GM12878 (cell line): ENCODE measurements at regions not wholly inside any gene's neighbourhood (a gene's known extent, or its start where the extent isn't known, plus 50 kb on each side); places are given as distances from the start of the nearest gene placed in this dataset.

Experiments used
- ATAC-seq: fragments of 200-7000 bp; cut with Tn5 transposase; 3 replicates; pipeline ENCODE4 v1.9.1; 2020; ENCODE audit warnings: mild to moderate bottlenecking, moderate library complexity
- BruUV-seq: library from RNA; stranded (reverse); fragments of 400-500 nt; replicated peaks from 2 replicates; lab custom pipeline; 2021; lab: Mats Ljungman, UMichigan
- CTCF ChIA-PET: fragments of 300-600 bp; sonication (Branson Sonifier 250); formaldehyde crosslinking; extraction: SDS; loops from one replicate; lab custom pipeline; 2021; ENCODE audit warnings: inconsistent platforms; lab: Yijun Ruan, JAX
- POLR2A ChIA-PET: fragments of 350-600 bp; formaldehyde crosslinking; extraction: SDS; loops from one replicate; lab custom pipeline; 2021; ENCODE audit warnings: inconsistent platforms; lab: Charles Lee
- RAD21 ChIA-PET: fragments of 300-600 bp; sonication (Branson Sonifier 250); formaldehyde crosslinking; loops from one replicate; lab custom pipeline; 2023; ENCODE audit warnings: antibody characterized with exemption; ENCODE audit not compliant: unreplicated experiment; lab: Charles Lee
- SMC1A ChIA-PET: fragments of 300-600 bp; sonication (Branson Sonifier 250); formaldehyde crosslinking; loops from one replicate; lab custom pipeline; 2023; ENCODE audit not compliant: unreplicated experiment, uncharacterized antibody; lab: Charles Lee
- DNase-seq: peaks from one replicate; pipeline ENCODE4 v3.0.0-alpha.2; 2011; ENCODE audit warnings: low read depth, low spot score
- FAIRE-seq: peaks from 3 replicates; lab custom pipeline; 2011; peaks lifted over from hg19 to GRCh38; lab: Jason Lieb, UNC
- H2AFZ ChIP-seq: 2 replicates; pipeline ENCODE4 v1.6.0; 2011; ENCODE audit warnings: low read depth, low read length, control low read depth; ENCODE audit not compliant: control insufficient read depth
- H3K27ac ChIP-seq: 2 replicates; pipeline ENCODE4 v1.5.1; 2011; ENCODE audit warnings: control low read depth; ENCODE audit not compliant: control insufficient read depth, insufficient read depth
- H3K27me3 ChIP-seq, 2 experiments: replicated peaks in 1 of 2; 2 replicates each; pipeline versions ENCODE4 v1.6.0 to v1.6.1; 2011; ENCODE audit warnings: low read length in 1 of 2; ENCODE audit not compliant: control insufficient read depth in 2 of 2, insufficient read depth in 2 of 2
- H3K36me3 ChIP-seq, 2 experiments: 2 replicates each; pipeline ENCODE4 v1.5.1; 2011; ENCODE audit warnings: low read length in 1 of 2; ENCODE audit not compliant: control insufficient read depth in 2 of 2, insufficient read depth in 2 of 2
- H3K4me1 ChIP-seq: 2 replicates; pipeline ENCODE4 v1.6.1; 2011; ENCODE audit warnings: mild to moderate bottlenecking, low read length, moderate library complexity, mixed read lengths; ENCODE audit not compliant: control insufficient read depth, insufficient read depth
- H3K4me2 ChIP-seq: 2 replicates; pipeline ENCODE4 v1.6.0; 2011; ENCODE audit warnings: control low read depth; ENCODE audit not compliant: control insufficient read depth, insufficient read depth
- H3K4me3 ChIP-seq: fragments of 200-600 bp; sonication (generic); 2 replicates; pipeline ENCODE4 v1.5.1; 2016
- H3K79me2 ChIP-seq: 2 replicates; pipeline ENCODE4 v1.6.0; 2011; ENCODE audit warnings: low read length; ENCODE audit not compliant: control insufficient read depth, insufficient read depth
- H3K9ac ChIP-seq: 2 replicates; pipeline ENCODE4 v1.8.0; 2011; ENCODE audit warnings: low read length, control low read depth, mixed read lengths; ENCODE audit not compliant: control insufficient read depth, insufficient read depth
- H3K9me3 ChIP-seq: replicated peaks from 3 replicates; pipeline ENCODE4 v1.5.1; 2011; ENCODE audit warnings: mild to moderate bottlenecking, low read length; ENCODE audit not compliant: control insufficient read depth, insufficient read depth
- H4K20me1 ChIP-seq: 2 replicates; pipeline ENCODE4 v1.6.0; 2011; ENCODE audit not compliant: control insufficient read depth, insufficient read depth
- CTCF ChIP-seq, 3 experiments: IDR thresholded peaks in 2 of 3; conservative IDR thresholded peaks in 1 of 3; 2 replicates each; pipeline ENCODE4 v1.5.1; 2011; ENCODE audit warnings: low read depth in 3 of 3, low read length in 3 of 3, mild to moderate bottlenecking in 3 of 3, control low read depth in 2 of 3, moderate library complexity in 2 of 3, inconsistent platforms in 1 of 3, mixed read lengths in 1 of 3; ENCODE audit not compliant: control insufficient read depth in 2 of 3, insufficient read depth in 1 of 3; ENCODE audit errors: extremely low read depth in 1 of 3
- RAD21 ChIP-seq: IDR thresholded peaks from 2 replicates; pipeline ENCODE4 v1.6.1; 2011; ENCODE audit warnings: mild to moderate bottlenecking, low read depth, low read length, moderate library complexity; ENCODE audit not compliant: insufficient read depth
- RUNX3 ChIP-seq: IDR thresholded peaks from 2 replicates; pipeline ENCODE4 v1.6.1; 2012; ENCODE audit warnings: low read length, inconsistent platforms
- SMC3 ChIP-seq: IDR thresholded peaks from 2 replicates; pipeline ENCODE4 v1.6.1; 2011; ENCODE audit warnings: low read length, improper control_type of control experiment, borderline replicate concordance
- SP1 ChIP-seq: IDR thresholded peaks from one replicate; pipeline ENCODE4 v1.6.1; 2011; ENCODE audit warnings: low read depth, low read length
- YY1 ChIP-seq: IDR thresholded peaks from 2 replicates; pipeline ENCODE4 v1.6.1; 2011; ENCODE audit warnings: low read depth, mild to moderate bottlenecking, low read length
- WGBS: methylation state at CpG from one replicate; pipeline ENCODE4 v1.1.6; 2016; ENCODE audit warnings: low lambda C conversion rate; ENCODE audit not compliant: insufficient replicate concordance, insufficient coverage; ENCODE audit errors: missing lambda C conversion rate; 5-methylcytosine and 5-hydroxymethylcytosine counted together
- in situ Hi-C: fragments of 300-500 bp; cut with MboI; formaldehyde crosslinking; loops from 9 replicates; pipeline ENCODE4 v1.14.3; 2018; ENCODE audit warnings: mixed read lengths
- intact Hi-C: fragments of 100-400 bp; cut with micrococcal nuclease; formaldehyde crosslinking; loops from one replicate; pipeline ENCODE4 v1.14.2; 2022; ENCODE audit not compliant: unreplicated experiment
- TF ChIP-seq, protein P1 (sequence below): fragments of 450-650 bp; IDR thresholded peaks from 2 replicates; pipeline ENCODE4 v1.6.1; 2016; ENCODE audit warnings: mild to moderate bottlenecking, moderate library complexity, borderline replicate concordance

DNA sequence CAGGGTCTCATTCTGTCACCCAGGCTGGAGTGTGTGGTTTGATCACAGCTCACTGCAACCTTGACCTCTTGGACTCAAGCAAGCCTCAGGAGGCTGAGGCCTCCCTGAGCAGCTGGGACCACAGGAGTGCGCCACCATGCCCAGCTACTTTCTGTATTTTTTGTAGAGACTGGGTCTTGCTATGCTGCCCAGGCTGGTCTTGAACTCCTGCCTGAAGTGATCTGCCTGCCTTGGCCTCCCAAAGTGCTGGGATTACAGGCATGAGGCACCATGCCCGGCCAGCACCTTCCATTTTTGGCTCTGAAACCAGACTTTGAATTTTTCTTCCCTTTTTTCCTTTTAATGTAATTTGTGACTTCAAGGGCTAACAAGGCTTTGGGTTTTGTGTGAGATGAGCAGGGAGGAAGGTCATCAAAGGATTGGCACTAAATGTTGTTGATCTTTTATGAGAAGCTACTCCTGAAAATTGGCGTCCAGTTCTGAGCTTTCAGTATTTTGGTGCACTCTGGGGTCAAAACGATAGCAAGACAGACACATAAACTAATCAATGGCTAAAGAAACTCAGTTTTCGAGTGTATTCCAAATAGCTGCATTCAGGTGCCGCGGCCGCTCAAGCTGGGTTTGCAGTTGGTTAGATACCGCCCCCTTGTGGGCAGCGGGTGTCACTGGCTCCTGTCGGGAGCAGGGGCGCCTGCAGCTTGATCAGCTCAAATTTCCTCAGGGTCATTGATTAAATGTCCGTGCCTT is 51.9 kb upstream of the CLMP start:
- FAIRE-seq (no peak), DNase-seq (no peak), ATAC-seq (peak; percentile 96)
- ChIA-PET SMC1A (interaction anchor here (0.7 to 4.6 kb wide), 29 partner anchors 9 to 492 kb away, joined by 3 to 47 read pairs (median 4); no protein-coding TSS in a partner anchor), POLR2A (interaction anchor here (0.6 to 1.2 kb wide), 4 partner anchors 85 to 466 kb away, joined by 3 to 10 read pairs (median 4); no protein-coding TSS in a partner anchor), CTCF (interaction anchor here (0.6 to 4.9 kb wide), 64 partner anchors 9 to 1474 kb away, joined by 3 to 117 read pairs (median 4); no protein-coding TSS in a partner anchor), RAD21 (interaction anchor here (0.5 to 3.0 kb wide), 37 partner anchors 12 to 387 kb away, joined by 3 to 44 read pairs (median 4); no protein-coding TSS in a partner anchor)
- intact Hi-C loops: loop anchor here (1.0 to 5.0 kb wide), 3 partner anchors 80 to 232 kb away; no protein-coding TSS in a partner anchor
- H3K9me3 ChIP-seq: no peaks in the 10 kb centered on the region
- no peak overlapping the region for H3K9ac ChIP-seq
- peak overlapping the region; percentile 56; the same call in 1 of the 2 replicates for H2AFZ ChIP-seq
- no peak overlapping the region for H3K27ac ChIP-seq
- no peaks in the 10 kb centered on the region for H4K20me1 ChIP-seq
- H3K4me2 ChIP-seq: no peak overlapping the region
- in situ Hi-C loops: loop anchor here (5.0 kb wide), 1 partner anchor 135 kb away; no protein-coding TSS in a partner anchor
- H3K4me1 ChIP-seq: no peaks in the 10 kb centered on the region; the same call in 1 of the 2 replicates
- H3K79me2 ChIP-seq: no peaks in the 10 kb centered on the region
- TF ChIP-seq, protein P1, sequence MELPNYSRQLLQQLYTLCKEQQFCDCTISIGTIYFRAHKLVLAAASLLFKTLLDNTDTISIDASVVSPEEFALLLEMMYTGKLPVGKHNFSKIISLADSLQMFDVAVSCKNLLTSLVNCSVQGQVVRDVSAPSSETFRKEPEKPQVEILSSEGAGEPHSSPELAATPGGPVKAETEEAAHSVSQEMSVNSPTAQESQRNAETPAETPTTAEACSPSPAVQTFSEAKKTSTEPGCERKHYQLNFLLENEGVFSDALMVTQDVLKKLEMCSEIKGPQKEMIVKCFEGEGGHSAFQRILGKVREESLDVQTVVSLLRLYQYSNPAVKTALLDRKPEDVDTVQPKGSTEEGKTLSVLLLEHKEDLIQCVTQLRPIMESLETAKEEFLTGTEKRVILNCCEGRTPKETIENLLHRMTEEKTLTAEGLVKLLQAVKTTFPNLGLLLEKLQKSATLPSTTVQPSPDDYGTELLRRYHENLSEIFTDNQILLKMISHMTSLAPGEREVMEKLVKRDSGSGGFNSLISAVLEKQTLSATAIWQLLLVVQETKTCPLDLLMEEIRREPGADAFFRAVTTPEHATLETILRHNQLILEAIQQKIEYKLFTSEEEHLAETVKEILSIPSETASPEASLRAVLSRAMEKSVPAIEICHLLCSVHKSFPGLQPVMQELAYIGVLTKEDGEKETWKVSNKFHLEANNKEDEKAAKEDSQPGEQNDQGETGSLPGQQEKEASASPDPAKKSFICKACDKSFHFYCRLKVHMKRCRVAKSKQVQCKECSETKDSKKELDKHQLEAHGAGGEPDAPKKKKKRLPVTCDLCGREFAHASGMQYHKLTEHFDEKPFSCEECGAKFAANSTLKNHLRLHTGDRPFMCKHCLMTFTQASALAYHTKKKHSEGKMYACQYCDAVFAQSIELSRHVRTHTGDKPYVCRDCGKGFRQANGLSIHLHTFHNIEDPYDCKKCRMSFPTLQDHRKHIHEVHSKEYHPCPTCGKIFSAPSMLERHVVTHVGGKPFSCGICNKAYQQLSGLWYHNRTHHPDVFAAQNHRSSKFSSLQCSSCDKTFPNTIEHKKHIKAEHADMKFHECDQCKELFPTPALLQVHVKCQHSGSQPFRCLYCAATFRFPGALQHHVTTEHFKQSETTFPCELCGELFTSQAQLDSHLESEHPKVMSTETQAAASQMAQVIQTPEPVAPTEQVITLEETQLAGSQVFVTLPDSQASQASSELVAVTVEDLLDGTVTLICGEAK: no peak
- TF ChIP-seq SP1: no peak
- peak; percentile 94 for TF ChIP-seq SMC3
- peak; percentile 33; the same call in 1 of the 2 replicates for TF ChIP-seq RUNX3
- TF ChIP-seq CTCF (IDR thresholded peaks at IDR 0.05 in 2 of 3, conservative IDR thresholded peaks at IDR 0.05 in 1 of 3; ENCODE audit: control insufficient read depth in 2 of 3, extremely low read depth in 1 of 3, insufficient read depth in 1 of 3, low read depth in 3 of 3, low read length in 3 of 3): peak; percentile 96 to 98 (median 98)
- TF ChIP-seq YY1: peak; percentile 68
- peak; percentile 93 for TF ChIP-seq RAD21
- no peak overlapping the region for H3K4me3 ChIP-seq
- no peaks in the 10 kb centered on the region for H3K36me3 ChIP-seq
- BruUV-seq: no TSS peak
- peaks cover 0 to 2% of the 10 kb centered on the region in 2 experiments; a peak in 1 of 4 replicates for H3K27me3 ChIP-seq
- 4% methylated on average over 13 of the region's 13 CpGs for WGBS
